CD14-positive monocyte (primary cell): ENCODE measurements at regions not wholly inside any gene's neighbourhood (a gene's known extent, or its start where the extent isn't known, plus 50 kb on each side); places are given as distances from the start of the nearest gene placed in this dataset.

Source experiments
- DNase-seq, 3 donors: peaks; one replicate each; pipeline ENCODE4 v3.0.0-alpha.2; 2011 to 2022
- H2AFZ ChIP-seq: 2 replicates; pipeline ENCODE4 v1.6.0; 2012; ENCODE audit warnings: mild to moderate bottlenecking, low read depth, low read length, inconsistent platforms; ENCODE audit not compliant: insufficient read depth, poor library complexity, severe bottlenecking
- H3K27ac ChIP-seq, 2 donors: 1 replicate in 1 of 2; 2 replicates in 1 of 2; pipeline ENCODE4 v1.5.1; 2012 to 2013; ENCODE audit warnings: low read length in 2 of 2, control low read depth in 1 of 2, inconsistent platforms in 1 of 2, low read depth in 1 of 2, mild to moderate bottlenecking in 1 of 2
- H3K27me3 ChIP-seq, 2 donors: one replicate each; pipeline versions ENCODE4 v1.6.0 to v1.6.1; 2011 to 2013; ENCODE audit warnings: low read length in 2 of 2; ENCODE audit not compliant: control insufficient read depth in 2 of 2, insufficient read depth in 2 of 2
- H3K36me3 ChIP-seq, 2 donors: replicated peaks in 1 of 2; 1 replicate in 1 of 2; 2 replicates in 1 of 2; pipeline versions ENCODE4 v1.5.1 to v1.6.1; 2012 to 2013; ENCODE audit warnings: low read length in 2 of 2, control low read depth in 1 of 2, inconsistent platforms in 1 of 2, mild to moderate bottlenecking in 1 of 2; ENCODE audit not compliant: insufficient read depth in 2 of 2, control insufficient read depth in 1 of 2
- H3K4me1 ChIP-seq, 2 donors: 1 replicate in 1 of 2; 2 replicates in 1 of 2; pipeline versions ENCODE4 v1.5.1 to v1.6.1; 2012 to 2013; ENCODE audit warnings: low read length in 2 of 2, control low read depth in 1 of 2, inconsistent platforms in 1 of 2, mild to moderate bottlenecking in 1 of 2, moderate library complexity in 1 of 2; ENCODE audit not compliant: insufficient read depth in 2 of 2, control insufficient read depth in 1 of 2
- H3K4me2 ChIP-seq: replicated peaks from 2 replicates; pipeline ENCODE3; 2012; ENCODE audit warnings: low read length, moderate library complexity, mild to moderate bottlenecking; ENCODE audit not compliant: poor library complexity, severe bottlenecking; ENCODE audit errors: extremely low read depth
- H3K4me3 ChIP-seq, 3 experiments: fragments of 200-600 bp in 1 of 3; sonication (generic) in 1 of 3; replicated peaks in 1 of 3; 1 replicate in 2 of 3; 2 replicates in 1 of 3; pipeline ENCODE4 v1.5.1; 2011 to 2013; ENCODE audit warnings: low read length in 3 of 3, mild to moderate bottlenecking in 3 of 3, control low read depth in 2 of 3, low read depth in 2 of 3, inconsistent platforms in 1 of 3, moderate library complexity in 1 of 3
- H3K79me2 ChIP-seq: 2 replicates; pipeline ENCODE4 v1.6.0; 2012; ENCODE audit warnings: mild to moderate bottlenecking, control low read depth, inconsistent platforms, low read length, moderate library complexity; ENCODE audit not compliant: insufficient read depth
- H3K9ac ChIP-seq: 2 replicates; pipeline ENCODE4 v1.6.0; 2017; ENCODE audit warnings: low read length, mild to moderate bottlenecking; ENCODE audit not compliant: insufficient read depth, poor library complexity, severe bottlenecking
- H3K9me3 ChIP-seq, 2 donors: replicated peaks in 1 of 2; 1 replicate in 1 of 2; 2 replicates in 1 of 2; pipeline versions ENCODE4 v1.5.1 to v1.6.1; 2012 to 2013; ENCODE audit warnings: low read length in 2 of 2, control low read depth in 1 of 2; ENCODE audit not compliant: control insufficient read depth in 1 of 2, insufficient read depth in 1 of 2
- H4K20me1 ChIP-seq: 2 replicates; pipeline ENCODE4 v1.6.0; 2012; ENCODE audit warnings: mild to moderate bottlenecking, low read length, control low read depth, moderate library complexity; ENCODE audit not compliant: insufficient read depth
- H3K27ac Mint-ChIP-seq, 7 donors: one replicate each; pipeline ENCODE4 v1.8.0; 2020; ENCODE audit warnings: mild to moderate bottlenecking in 7 of 7, mixed read lengths in 7 of 7, moderate library complexity in 6 of 7, inconsistent platforms in 2 of 7
- H3K27me3 Mint-ChIP-seq, 3 donors: one replicate each; pipeline ENCODE4 v1.8.0; 2021 to 2022; ENCODE audit warnings: low read depth in 3 of 3, mild to moderate bottlenecking in 3 of 3, mixed read lengths in 3 of 3, moderate library complexity in 3 of 3, inconsistent platforms in 1 of 3
- H3K36me3 Mint-ChIP-seq, 2 donors: one replicate each; pipeline ENCODE4 v1.8.0; 2020; ENCODE audit warnings: mixed read lengths in 2 of 2, inconsistent platforms in 1 of 2, mild to moderate bottlenecking in 1 of 2
- H3K4me1 Mint-ChIP-seq: one replicate; pipeline ENCODE4 v1.8.0; 2020; ENCODE audit warnings: mild to moderate bottlenecking, mixed read lengths
- H3K4me3 Mint-ChIP-seq, 2 donors: one replicate each; pipeline ENCODE4 v1.8.0; 2020; ENCODE audit warnings: mild to moderate bottlenecking in 2 of 2, mixed read lengths in 2 of 2, moderate library complexity in 1 of 2
- H3K9me3 Mint-ChIP-seq, 7 donors: one replicate each; pipeline ENCODE4 v1.8.0; 2020 to 2022; ENCODE audit warnings: mixed read lengths in 7 of 7, mild to moderate bottlenecking in 6 of 7, moderate library complexity in 6 of 7, inconsistent platforms in 2 of 7
- CTCF ChIP-seq: fragments of 200-600 bp; IDR thresholded peaks from one replicate; pipeline ENCODE4 v1.8.0; 2022; ENCODE audit warnings: antibody characterized with exemption, mild to moderate bottlenecking
- WGBS: methylation state at CpG from one replicate; pipeline ENCODE4 v1.1.5; 2013; ENCODE audit warnings: missing lambda C conversion rate; ENCODE audit not compliant: insufficient coverage; 5-methylcytosine and 5-hydroxymethylcytosine counted together
- intact Hi-C, 2 donors: fragments of 100-400 bp; cut with micrococcal nuclease; formaldehyde crosslinking; loops; one replicate each; pipeline versions ENCODE4 v1.15.0 to v1.15.1; 2023

GRCh38 chr10:128242641-128243040, 116.4 kb upstream of the MKI67 start:
- Histone ChIP-seq H3K9me3 (no peaks in the 10 kb centered on the region), H3K36me3 (no peaks in the 10 kb centered on the region), H3K4me2 (no peak overlapping the region), H3K4me1 (no peaks in the 10 kb centered on the region), H3K9ac (no peak overlapping the region), H3K27ac (no peak overlapping the region), H3K4me3 (no peak overlapping the region), H3K79me2 (no peaks in the 10 kb centered on the region), H4K20me1 (no peaks in the 10 kb centered on the region), H3K27me3 (no peaks in the 10 kb centered on the region), H2AFZ (no peak overlapping the region)
- no peaks in the 10 kb centered on the region for H3K36me3 Mint-ChIP-seq
- no peak overlapping the region for H3K4me3 Mint-ChIP-seq
- H3K4me1 Mint-ChIP-seq, result no peaks in the 10 kb centered on the region
- H3K27ac Mint-ChIP-seq, result no peak overlapping the region
- peaks cover 0 to 2% (median 0%) of the 10 kb centered on the region in 7 donors for H3K9me3 Mint-ChIP-seq
- intact Hi-C loops, result no loop called here
- no peak for DNase-seq
- 95% methylated on average over 7 of the region's 10 CpGs for WGBS
- no peak for TF ChIP-seq CTCF
- peaks cover 2 to 5% (median 3%) of the 10 kb centered on the region in 3 donors for H3K27me3 Mint-ChIP-seq

- 82% methylated on average over 4 of the region's 5 CpGs for WGBS
- no peaks in the 10 kb centered on the region for H3K36me3 Mint-ChIP-seq
- H3K9me3 Mint-ChIP-seq, result peaks cover 0 to 2% (median 0%) of the 10 kb centered on the region in 7 donors
- Histone ChIP-seq H3K79me2 (no peaks in the 10 kb centered on the region), H3K4me3 (no peak overlapping the region), H3K27me3 (no peaks in the 10 kb centered on the region), H3K27ac (no peak overlapping the region), H3K9ac (no peak overlapping the region), H3K4me2 (no peak overlapping the region), H4K20me1 (no peaks in the 10 kb centered on the region), H3K4me1 (no peaks in the 10 kb centered on the region), H3K36me3 (no peaks in the 10 kb centered on the region), H2AFZ (no peak overlapping the region), H3K9me3 (no peaks in the 10 kb centered on the region)
- intact Hi-C loops, result no loop called here
- DNase-seq, result no peak
- H3K27me3 Mint-ChIP-seq, result peaks cover 2 to 10% (median 6%) of the 10 kb centered on the region in 3 donors
- H3K4me1 Mint-ChIP-seq, result no peaks in the 10 kb centered on the region
- no peak for TF ChIP-seq CTCF
- no peak overlapping the region for H3K27ac Mint-ChIP-seq
- H3K4me3 Mint-ChIP-seq, result no peak overlapping the region
Measured at GRCh38 chr10:128245026-128245425, 118.8 kb upstream of the MKI67 start.
